Vagina (tissue), 2 donors: ENCODE measurements at regions not wholly inside any gene's neighbourhood (a gene's known extent, or its start where the extent isn't known, plus 50 kb on each side); places are given as distances from the start of the nearest gene placed in this dataset.

Source experiments
- DNase-seq, 2 donors: peaks; one replicate each; pipeline ENCODE4 v3.0.0-alpha.2; 2017; ENCODE audit errors: extremely low spot score in 2 of 2
- H3K27ac ChIP-seq: fragments of 200-600 bp; sonication (generic); one replicate; pipeline ENCODE4 v1.5.1; 2019
- H3K27me3 ChIP-seq: fragments of 200-600 bp; sonication (generic); one replicate; pipeline ENCODE4 v1.5.1; 2019
- H3K36me3 ChIP-seq, 2 donors: fragments of 200-600 bp; sonication (generic); one replicate each; pipeline ENCODE4 v1.5.1; 2017 to 2019
- H3K4me1 ChIP-seq: fragments of 200-600 bp; sonication (generic); one replicate; pipeline ENCODE4 v1.5.1; 2019
- H3K4me3 ChIP-seq, 2 donors: fragments of 200-600 bp; sonication (generic); 1 replicate in 1 of 2; 2 replicates in 1 of 2; pipeline ENCODE4 v1.5.1; 2016 to 2019
- H3K9me3 ChIP-seq: fragments of 200-600 bp; sonication (generic); one replicate; pipeline ENCODE4 v1.5.1; 2019
- CTCF ChIP-seq, 3 experiments: fragments of 450-650 bp in 2 of 3; fragments of 200-600 bp in 1 of 3; sonication (generic) in 1 of 3; IDR thresholded peaks; one replicate each; pipeline ENCODE4 v1.5.1; 2017 to 2019; ENCODE audit warnings: antibody characterized with exemption in 3 of 3, mild to moderate bottlenecking in 2 of 3, moderate library complexity in 2 of 3
- POLR2A ChIP-seq, 2 donors: fragments of 450-650 bp; IDR thresholded peaks; one replicate each; pipeline ENCODE4 v1.6.1; 2017; ENCODE audit warnings: antibody characterized with exemption in 2 of 2, mild to moderate bottlenecking in 2 of 2, moderate library complexity in 2 of 2
- POLR2AphosphoS5 ChIP-seq, 2 donors: sonication (generic); formaldehyde crosslinking; IDR thresholded peaks; one replicate each; pipeline ENCODE4 v1.9.0; 2017; ENCODE audit warnings: antibody characterized with exemption in 2 of 2, mild to moderate bottlenecking in 2 of 2, low read depth in 1 of 2; ENCODE audit not compliant: insufficient read depth in 1 of 2
- intact Hi-C: fragments of 100-400 bp; cut with DNase I; formaldehyde crosslinking; loops from one replicate; pipeline ENCODE4 v1.15.1; 2023

GRCh38 chr3:21936207-21936606 is 185.2 kb upstream of the ZNF385D start:
- H3K27ac ChIP-seq, result no peak overlapping the region
- no peaks in the 10 kb centered on the region for H3K4me1 ChIP-seq
- TF ChIP-seq POLR2AphosphoS5 (IDR thresholded peaks at IDR 0.05; ENCODE audit: insufficient read depth in 1 of 2, low read depth in 1 of 2), result no peak
- H3K4me3 ChIP-seq, result no peak overlapping the region
- H3K9me3 ChIP-seq, result no peaks in the 10 kb centered on the region
- DNase-seq, result no peak
- H3K36me3 ChIP-seq, result no peaks in the 10 kb centered on the region
- H3K27me3 ChIP-seq, result no peaks in the 10 kb centered on the region
- intact Hi-C loops, result no loop called here

GRCh38 chr3:21938267-21938681 is 187.3 kb upstream of the ZNF385D start:
- H3K27me3 ChIP-seq, result no peaks in the 10 kb centered on the region
- no peaks in the 10 kb centered on the region for H3K36me3 ChIP-seq
- no peak for TF ChIP-seq CTCF (IDR thresholded peaks at IDR 0.05)
- TF ChIP-seq POLR2A (IDR thresholded peaks at IDR 0.05), result no peak
- TF ChIP-seq POLR2AphosphoS5 (IDR thresholded peaks at IDR 0.05; ENCODE audit: insufficient read depth in 1 of 2, low read depth in 1 of 2), result no peak
- no peaks in the 10 kb centered on the region for H3K4me1 ChIP-seq
- no peak for DNase-seq
- H3K4me3 ChIP-seq, result no peak overlapping the region
- intact Hi-C loops, result no loop called here
- no peak overlapping the region for H3K27ac ChIP-seq
- no peaks in the 10 kb centered on the region for H3K9me3 ChIP-seq

GRCh38 chr3:21942328-21942727 is 191.3 kb upstream of the ZNF385D start:
- H3K4me3 ChIP-seq, result no peak overlapping the region
- H3K4me1 ChIP-seq, result no peaks in the 10 kb centered on the region
- intact Hi-C loops, result no loop called here
- H3K27ac ChIP-seq, result no peak overlapping the region
- TF ChIP-seq POLR2AphosphoS5 (IDR thresholded peaks at IDR 0.05; ENCODE audit: insufficient read depth in 1 of 2, low read depth in 1 of 2) (no peak), POLR2A (IDR thresholded peaks at IDR 0.05) (no peak), CTCF (IDR thresholded peaks at IDR 0.05) (no peak)
- H3K9me3 ChIP-seq, result no peaks in the 10 kb centered on the region
- no peaks in the 10 kb centered on the region for H3K27me3 ChIP-seq
- no peaks in the 10 kb centered on the region for H3K36me3 ChIP-seq
- no peak for DNase-seq

DNA sequence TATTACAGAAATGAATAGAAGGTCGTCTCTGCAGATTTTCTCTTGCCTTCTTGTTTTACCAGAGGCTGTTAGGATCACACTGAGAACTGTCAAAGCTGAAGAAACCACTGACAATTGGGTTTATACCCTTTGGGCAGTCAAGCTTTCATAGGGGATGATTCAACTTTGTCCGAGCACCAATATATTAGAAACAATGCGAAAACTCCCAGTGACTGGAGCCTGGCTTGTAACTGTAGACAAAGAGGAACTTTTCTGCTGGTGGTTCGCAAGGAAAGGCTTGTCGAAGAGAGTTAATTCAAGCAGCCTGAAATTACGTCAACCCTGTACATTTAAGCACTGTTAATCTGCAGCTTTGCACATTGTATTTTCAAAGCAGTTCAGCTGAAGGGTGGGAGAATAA is 193.2 kb upstream of the ZNF385D start:
- no peaks in the 10 kb centered on the region for H3K27me3 ChIP-seq
- DNase-seq, result no peak
- intact Hi-C loops, result no loop called here

DNA sequence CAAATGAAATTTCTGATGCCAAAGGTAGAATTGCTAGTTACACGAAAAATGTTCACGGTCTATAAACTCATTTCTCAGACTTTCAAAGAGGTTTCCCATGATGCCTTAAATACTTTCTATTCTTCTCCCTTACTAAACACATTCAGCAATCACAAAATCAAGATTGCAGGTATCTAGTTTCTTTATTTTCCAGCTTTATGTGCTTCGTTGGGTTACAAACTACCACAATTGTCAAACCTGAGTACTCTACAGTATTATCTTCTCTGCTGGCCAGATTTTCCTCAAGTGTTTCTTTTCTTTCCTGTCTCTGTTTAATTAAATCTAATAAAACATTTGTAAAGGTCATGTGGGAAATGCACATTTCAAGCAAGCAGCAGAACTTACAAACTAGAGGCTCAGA is 201.8 kb upstream of the ZNF385D start:
- TF ChIP-seq POLR2AphosphoS5 (IDR thresholded peaks at IDR 0.05; ENCODE audit: insufficient read depth in 1 of 2, low read depth in 1 of 2) (no peak), POLR2A (IDR thresholded peaks at IDR 0.05) (no peak), CTCF (IDR thresholded peaks at IDR 0.05) (no peak)
- Histone ChIP-seq H3K9me3 (no peaks in the 10 kb centered on the region), H3K36me3 (no peaks in the 10 kb centered on the region), H3K27ac (no peak overlapping the region), H3K27me3 (no peaks in the 10 kb centered on the region), H3K4me3 (no peak overlapping the region), H3K4me1 (no peaks in the 10 kb centered on the region)
- DNase-seq, result no peak
- intact Hi-C loops, result no loop called here

More for the DNA sequence above, 193.2 kb upstream of the ZNF385D start:
- Histone ChIP-seq H3K36me3 (no peaks in the 10 kb centered on the region), H3K9me3 (no peaks in the 10 kb centered on the region), H3K4me3 (no peak overlapping the region), H3K4me1 (no peaks in the 10 kb centered on the region), H3K27ac (no peak overlapping the region)
- TF ChIP-seq POLR2A (IDR thresholded peaks at IDR 0.05) (no peak), CTCF (IDR thresholded peaks at IDR 0.05) (no peak), POLR2AphosphoS5 (IDR thresholded peaks at IDR 0.05; ENCODE audit: insufficient read depth in 1 of 2, low read depth in 1 of 2) (no peak)

DNA sequence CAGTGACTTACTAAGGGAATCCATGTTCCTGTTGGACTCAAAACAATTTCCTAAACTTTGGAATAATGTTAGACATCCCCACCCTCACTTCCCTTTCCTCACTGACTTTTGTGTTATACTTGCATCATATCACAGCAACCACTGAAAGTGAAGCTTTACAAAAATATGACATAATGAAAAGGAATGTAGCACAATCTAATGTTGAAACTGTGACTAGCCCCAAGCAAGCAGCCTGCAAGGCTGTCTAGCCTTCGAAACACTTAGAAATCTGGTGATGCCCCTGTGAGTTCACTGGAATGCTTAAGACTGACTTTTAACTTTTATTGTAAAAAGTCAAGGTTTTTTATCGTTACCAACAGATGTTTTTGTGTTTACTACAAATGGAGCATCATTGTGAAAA is 203.7 kb upstream of the ZNF385D start:
- intact Hi-C loops, result no loop called here
- TF ChIP-seq CTCF (IDR thresholded peaks at IDR 0.05) (no peak), POLR2A (IDR thresholded peaks at IDR 0.05) (no peak), POLR2AphosphoS5 (IDR thresholded peaks at IDR 0.05; ENCODE audit: insufficient read depth in 1 of 2, low read depth in 1 of 2) (no peak)

More for the DNA sequence above, 203.7 kb upstream of the ZNF385D start:
- no peak for DNase-seq
- Histone ChIP-seq H3K4me3 (no peak overlapping the region), H3K9me3 (no peaks in the 10 kb centered on the region), H3K27me3 (no peaks in the 10 kb centered on the region), H3K4me1 (no peaks in the 10 kb centered on the region), H3K36me3 (no peaks in the 10 kb centered on the region), H3K27ac (no peak overlapping the region)
